WERI-Rb-1 (cell line): ENCODE measurements at regions not wholly inside any gene's neighbourhood (a gene's known extent, or its start where the extent isn't known, plus 50 kb on each side); places are given as distances from the start of the nearest gene placed in this dataset.
"Not testable (repeated sequence)": the region's sequence is repeated elsewhere in the genome, so short reads cannot be mapped to it uniquely, and the experiment has no call there.

Experiments used
- DNase-seq: peaks from one replicate; pipeline ENCODE4 v3.0.0-alpha.2; 2020
- H3K27ac ChIP-seq: fragments of 250-450 bp; sonication (Bioruptor Pico); 2 replicates; pipeline ENCODE4 v1.5.1; 2020; ENCODE audit warnings: mild to moderate bottlenecking, moderate library complexity
- H3K27me3 ChIP-seq: fragments of 250-450 bp; sonication (Bioruptor Pico); 2 replicates; pipeline ENCODE4 v1.5.1; 2021; ENCODE audit warnings: mild to moderate bottlenecking, low read depth, moderate library complexity; ENCODE audit not compliant: insufficient read depth, severe bottlenecking
- H3K36me3 ChIP-seq: fragments of 250-450 bp; sonication (Bioruptor Pico); 2 replicates; pipeline ENCODE4 v1.5.1; 2020; ENCODE audit warnings: mild to moderate bottlenecking, moderate library complexity
- H3K4me3 ChIP-seq: 2 replicates; pipeline ENCODE4 v1.5.1; 2011; ENCODE audit warnings: low read depth, mild to moderate bottlenecking, control low read depth, low read length
- H3K9me3 ChIP-seq: fragments of 250-450 bp; sonication (Bioruptor Pico); 2 replicates; pipeline ENCODE4 v1.5.1; 2021; ENCODE audit warnings: mild to moderate bottlenecking, moderate library complexity; ENCODE audit not compliant: severe bottlenecking
- CTCF ChIP-seq: IDR thresholded peaks from 2 replicates; pipeline ENCODE4 v1.5.1; 2011; ENCODE audit warnings: low read depth, mild to moderate bottlenecking, control low read depth, inconsistent platforms, low read length

GRCh38 chr2:134052173-134052572, 201.7 kb upstream of the MGAT5 start:
- H3K27me3 ChIP-seq = no peaks in the 10 kb centered on the region
- H3K36me3 ChIP-seq = no peaks in the 10 kb centered on the region
- no peak overlapping the region for H3K4me3 ChIP-seq
- no peak for DNase-seq
- no peaks in the 10 kb centered on the region for H3K9me3 ChIP-seq
- no peak overlapping the region for H3K27ac ChIP-seq
- no peak for TF ChIP-seq CTCF

GRCh38 chr2:134056173-134056572, 197.7 kb upstream of the MGAT5 start:
- Histone ChIP-seq H3K36me3 (no peaks in the 10 kb centered on the region), H3K4me3 (no peak overlapping the region), H3K27me3 (no peaks in the 10 kb centered on the region), H3K27ac (no peak overlapping the region), H3K9me3 (peaks cover 6% of the 10 kb centered on the region)
- TF ChIP-seq CTCF = no peak
- no peak for DNase-seq

GRCh38 chr2:134061066-134061465, 192.8 kb upstream of the MGAT5 start:
- peaks cover 12% of the 10 kb centered on the region for H3K9me3 ChIP-seq

GRCh38 chr2:134062235-134062634, 191.6 kb upstream of the MGAT5 start:
- H3K4me3 ChIP-seq, H3K27me3 ChIP-seq, H3K27ac ChIP-seq, H3K36me3 ChIP-seq, DNase-seq: not testable (repeated sequence)
- peaks cover 12% of the 10 kb centered on the region for H3K9me3 ChIP-seq

More at GRCh38 chr2:134061066-134061465, 192.8 kb upstream of the MGAT5 start:
- H3K27me3 ChIP-seq, H3K36me3 ChIP-seq, H3K4me3 ChIP-seq, DNase-seq, H3K27ac ChIP-seq: not testable (repeated sequence)

GRCh38 chr2:134063916-134064315, 190.0 kb upstream of the MGAT5 start:
- not testable (repeated sequence) for H3K36me3 ChIP-seq, H3K27ac ChIP-seq, DNase-seq, H3K27me3 ChIP-seq, H3K4me3 ChIP-seq
- peaks cover 12% of the 10 kb centered on the region for H3K9me3 ChIP-seq

GRCh38 chr2:134070281-134070741, 183.6 kb upstream of the MGAT5 start:
- H3K27ac ChIP-seq = no peak overlapping the region
- no peak overlapping the region for H3K4me3 ChIP-seq
- no peaks in the 10 kb centered on the region for H3K36me3 ChIP-seq
- H3K27me3 ChIP-seq = no peaks in the 10 kb centered on the region
- no peaks in the 10 kb centered on the region for H3K9me3 ChIP-seq
- no peak for TF ChIP-seq CTCF
- no peak for DNase-seq

- Histone ChIP-seq H3K9me3 (peaks cover 5% of the 10 kb centered on the region), H3K4me3 (no peak overlapping the region), H3K27ac (no peak overlapping the region), H3K36me3 (no peaks in the 10 kb centered on the region), H3K27me3 (no peaks in the 10 kb centered on the region)
- no peak for DNase-seq
- TF ChIP-seq CTCF = no peak
Measured at GRCh38 chr2:134072341-134072740, 181.5 kb upstream of the MGAT5 start.
